Left lung (tissue), 4 donors: ENCODE measurements at regions not wholly inside any gene's neighbourhood (a gene's known extent, or its start where the extent isn't known, plus 50 kb on each side); places are given as distances from the start of the nearest gene placed in this dataset.

ENCODE experiments used
- ATAC-seq: fragments of 200-7000 bp; cut with Tn5 transposase; one replicate; pipeline ENCODE4 v1.9.1; 2020; ENCODE audit warnings: moderate library complexity
- DNase-seq, 4 donors: peaks; one replicate each; pipeline ENCODE4 v3.0.0-alpha.2; 2013 to 2020
- H3K27ac ChIP-seq, 2 donors: fragments of 200-600 bp; sonication (generic) in 1 of 2; one replicate each; pipeline versions ENCODE4 v1.5.0 to v1.8.0; 2020 to 2021
- H3K27me3 ChIP-seq, 2 donors: fragments of 200-600 bp; sonication (generic) in 1 of 2; one replicate each; pipeline versions ENCODE4 v1.5.0 to v1.8.0; 2020 to 2021
- H3K36me3 ChIP-seq, 2 donors: fragments of 200-600 bp; sonication (generic) in 1 of 2; one replicate each; pipeline versions ENCODE4 v1.5.0 to v1.8.0; 2020 to 2021
- H3K4me1 ChIP-seq, 2 donors: fragments of 200-600 bp; one replicate each; pipeline ENCODE4 v1.8.0; 2021
- H3K4me3 ChIP-seq, 2 donors: fragments of 200-600 bp; sonication (generic) in 1 of 2; one replicate each; pipeline versions ENCODE4 v1.5.0 to v1.8.0; 2020 to 2021; ENCODE audit warnings: mild to moderate bottlenecking in 1 of 2
- H3K9me3 ChIP-seq, 2 donors: fragments of 200-600 bp; sonication (generic) in 1 of 2; one replicate each; pipeline versions ENCODE4 v1.5.0 to v1.8.0; 2020 to 2021
- intact Hi-C, 2 donors: fragments of 100-400 bp; cut with DNase I; formaldehyde crosslinking; loops; one replicate each; pipeline versions ENCODE4 v1.11.2 to v1.14.2; 2022
- TF ChIP-seq, protein P1 (sequence below), 2 donors: fragments of 200-600 bp; sonication (generic) in 1 of 2; IDR thresholded peaks; one replicate each; pipeline versions ENCODE4 v1.5.0 to v1.8.0; 2021; ENCODE audit warnings: antibody characterized with exemption in 2 of 2
- donor health status: DM: no; HTN: yes; CAD: no.
- donor health status: DM: no; HTN: no; CAD: no.

DNA sequence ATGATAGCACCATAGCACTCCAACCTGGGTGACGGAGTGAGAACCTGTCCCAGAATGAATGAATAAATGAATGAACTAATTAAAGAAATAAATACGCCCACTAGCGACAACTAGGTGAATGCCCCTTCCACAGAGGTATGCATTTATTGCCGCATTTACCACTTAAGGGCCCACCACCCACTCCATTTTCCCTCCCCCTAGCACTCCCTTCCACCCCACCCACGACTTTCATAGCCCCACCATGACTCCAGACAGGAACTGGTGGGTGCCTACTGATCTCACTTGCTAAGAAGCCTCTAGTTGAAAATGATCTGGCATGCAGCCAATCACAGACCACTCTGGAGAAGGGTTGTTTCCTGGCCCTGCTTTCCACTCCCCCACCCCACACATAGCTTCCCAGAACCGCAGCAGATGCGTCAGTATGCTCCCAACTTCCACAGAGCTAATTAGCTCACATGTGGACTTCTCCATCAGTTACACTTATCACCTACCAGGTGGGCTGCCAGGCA lies 167.6 kb downstream of the WT1 start:
- H3K9me3 ChIP-seq = no peaks in the 10 kb centered on the region
- DNase-seq (no peak), ATAC-seq (no peak)
- H3K4me1 ChIP-seq = no peaks in the 10 kb centered on the region
- intact Hi-C loops = no loop called here
- no peak overlapping the region for H3K4me3 ChIP-seq
- TF ChIP-seq, protein P1, sequence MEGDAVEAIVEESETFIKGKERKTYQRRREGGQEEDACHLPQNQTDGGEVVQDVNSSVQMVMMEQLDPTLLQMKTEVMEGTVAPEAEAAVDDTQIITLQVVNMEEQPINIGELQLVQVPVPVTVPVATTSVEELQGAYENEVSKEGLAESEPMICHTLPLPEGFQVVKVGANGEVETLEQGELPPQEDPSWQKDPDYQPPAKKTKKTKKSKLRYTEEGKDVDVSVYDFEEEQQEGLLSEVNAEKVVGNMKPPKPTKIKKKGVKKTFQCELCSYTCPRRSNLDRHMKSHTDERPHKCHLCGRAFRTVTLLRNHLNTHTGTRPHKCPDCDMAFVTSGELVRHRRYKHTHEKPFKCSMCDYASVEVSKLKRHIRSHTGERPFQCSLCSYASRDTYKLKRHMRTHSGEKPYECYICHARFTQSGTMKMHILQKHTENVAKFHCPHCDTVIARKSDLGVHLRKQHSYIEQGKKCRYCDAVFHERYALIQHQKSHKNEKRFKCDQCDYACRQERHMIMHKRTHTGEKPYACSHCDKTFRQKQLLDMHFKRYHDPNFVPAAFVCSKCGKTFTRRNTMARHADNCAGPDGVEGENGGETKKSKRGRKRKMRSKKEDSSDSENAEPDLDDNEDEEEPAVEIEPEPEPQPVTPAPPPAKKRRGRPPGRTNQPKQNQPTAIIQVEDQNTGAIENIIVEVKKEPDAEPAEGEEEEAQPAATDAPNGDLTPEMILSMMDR (IDR thresholded peaks at IDR 0.05) = no peak
- no peaks in the 10 kb centered on the region for H3K27me3 ChIP-seq
- H3K36me3 ChIP-seq = no peaks in the 10 kb centered on the region
- H3K27ac ChIP-seq = no peak overlapping the region

DNA sequence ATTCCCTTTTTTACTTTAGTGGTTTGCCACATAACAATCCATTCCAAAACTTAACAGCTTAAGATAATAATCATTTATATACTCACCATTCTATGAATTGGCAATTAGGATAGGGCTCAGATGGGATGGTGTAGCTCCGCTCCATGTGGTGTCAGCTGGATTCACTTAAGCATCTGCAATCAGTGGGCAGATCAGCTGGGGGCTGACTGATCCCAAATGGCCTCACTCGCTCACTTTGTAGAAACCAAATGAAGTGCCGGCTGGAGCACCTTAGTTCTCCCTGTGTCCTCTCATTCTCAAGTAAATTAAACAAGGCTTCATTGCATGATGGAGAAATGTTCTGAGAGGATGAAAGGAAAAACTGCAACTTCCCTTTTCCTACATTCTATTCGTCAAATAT lies 161.4 kb downstream of the WT1 start:
- H3K27ac ChIP-seq = no peak overlapping the region
- no peaks in the 10 kb centered on the region for H3K9me3 ChIP-seq
- DNase-seq = no peak
- H3K4me3 ChIP-seq = no peak overlapping the region
- H3K36me3 ChIP-seq = no peaks in the 10 kb centered on the region
- intact Hi-C loops = no loop called here
- no peak for ATAC-seq
- TF ChIP-seq, protein P1 (IDR thresholded peaks at IDR 0.05) = no peak
- H3K27me3 ChIP-seq = no peaks in the 10 kb centered on the region
- H3K4me1 ChIP-seq = no peaks in the 10 kb centered on the region

DNA sequence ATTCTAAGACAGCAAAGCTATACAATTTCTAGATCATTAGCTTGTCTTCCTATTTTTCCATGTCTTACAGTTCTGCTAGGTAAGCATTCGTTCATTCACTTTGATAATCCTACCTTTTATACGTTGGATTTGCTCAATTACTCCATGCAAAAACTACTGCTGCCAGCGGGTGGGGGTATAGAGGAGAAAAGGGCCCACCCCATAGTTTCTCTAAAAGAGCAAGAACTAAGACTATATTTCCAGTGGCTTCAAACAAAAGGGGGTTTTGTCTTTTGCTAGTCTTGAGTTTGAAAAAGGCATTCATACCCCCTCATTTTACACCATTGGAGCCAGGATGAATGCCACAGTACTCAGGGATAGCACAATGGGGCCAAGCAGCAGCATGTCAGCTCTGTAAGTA lies 155.7 kb downstream of the WT1 start:
- Histone ChIP-seq H3K36me3 (no peaks in the 10 kb centered on the region), H3K4me1 (no peaks in the 10 kb centered on the region), H3K27me3 (no peaks in the 10 kb centered on the region), H3K9me3 (no peaks in the 10 kb centered on the region), H3K27ac (no peak overlapping the region), H3K4me3 (no peak overlapping the region)
- no peak for ATAC-seq
- intact Hi-C loops = no loop called here
- TF ChIP-seq, protein P1 (IDR thresholded peaks at IDR 0.05) = no peak
- DNase-seq = no peak

DNA sequence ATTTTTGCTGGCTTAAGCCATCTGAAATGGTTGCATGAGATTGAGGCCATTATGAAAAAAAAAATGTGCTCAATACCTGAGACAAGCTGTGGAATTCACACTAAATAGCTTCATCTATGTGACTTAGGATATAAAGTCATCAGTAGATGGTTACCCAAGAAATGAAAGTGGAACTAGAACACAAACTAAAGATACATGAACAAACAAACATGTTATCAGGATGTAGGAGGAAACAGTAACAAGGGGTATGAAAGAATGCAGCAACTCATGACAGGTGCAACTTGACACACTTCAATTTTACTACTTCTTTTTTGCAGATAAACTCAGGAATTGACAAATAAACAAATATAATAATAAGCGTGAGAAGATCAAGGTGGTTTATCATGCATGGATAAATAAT lies 155.0 kb downstream of the WT1 start:
- H3K27ac ChIP-seq = no peak overlapping the region
- DNase-seq (no peak), ATAC-seq (no peak)
- intact Hi-C loops = no loop called here
- no peak overlapping the region for H3K4me3 ChIP-seq
- TF ChIP-seq, protein P1 (IDR thresholded peaks at IDR 0.05) = no peak
- no peaks in the 10 kb centered on the region for H3K27me3 ChIP-seq
- no peaks in the 10 kb centered on the region for H3K36me3 ChIP-seq
- H3K4me1 ChIP-seq = no peaks in the 10 kb centered on the region
- H3K9me3 ChIP-seq = no peaks in the 10 kb centered on the region

DNA sequence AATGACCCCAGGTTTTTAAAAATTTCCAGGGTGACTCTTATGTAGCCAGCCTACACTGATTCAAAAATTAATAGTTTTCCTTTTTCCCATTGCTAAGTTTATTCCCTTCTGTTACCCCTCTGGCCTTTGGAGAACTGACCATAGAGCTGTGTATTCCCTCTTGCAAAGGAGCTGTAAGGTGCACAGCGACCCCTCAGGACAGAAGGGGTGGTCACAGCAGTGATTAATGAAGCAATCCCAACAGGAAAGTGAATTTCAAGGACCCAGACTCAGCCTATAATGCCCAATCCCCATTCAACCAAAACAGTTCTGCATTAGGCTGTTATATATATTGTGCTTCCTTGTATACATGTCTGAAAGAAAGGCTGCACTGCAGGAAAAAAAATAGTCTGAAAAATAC lies 147.1 kb downstream of the WT1 start:
- Histone ChIP-seq H3K27me3 (peaks cover 0 to 6% of the 10 kb centered on the region in 2 donors), H3K4me3 (no peak overlapping the region), H3K4me1 (no peaks in the 10 kb centered on the region), H3K9me3 (no peaks in the 10 kb centered on the region), H3K27ac (no peak overlapping the region), H3K36me3 (no peaks in the 10 kb centered on the region)
- TF ChIP-seq, protein P1 (IDR thresholded peaks at IDR 0.05) = no peak
- intact Hi-C loops = no loop called here
- no peak for ATAC-seq
- no peak for DNase-seq
